ENCODE measurements at regions not wholly inside any gene's neighbourhood (a gene's known extent, or its start where the extent isn't known, plus 50 kb on each side); places are given as distances from the start of the nearest gene placed in this dataset.

- Mint-ChIP-seq H3K27ac (no peak overlapping the region), H3K4me3 (no peak overlapping the region), H3K4me1 (ENCODE audit: low read depth in 2 of 2) (no peaks in the 10 kb centered on the region), H3K27me3 (no peaks in the 10 kb centered on the region), H3K9me3 (no peaks in the 10 kb centered on the region), H3K36me3 (ENCODE audit: insufficient read depth) (no peaks in the 10 kb centered on the region)
- DNase-seq = no peak
- no peak for ATAC-seq (replicated peaks)
These were observed 347.5 kb downstream of the MYCN start for GRCh38 chr2:16287831-16288230.

- H3K4me3 Mint-ChIP-seq = no peak overlapping the region
- DNase-seq (no peak), ATAC-seq (replicated peaks) (no peak)
- H3K27me3 Mint-ChIP-seq = no peaks in the 10 kb centered on the region
- no peaks in the 10 kb centered on the region for H3K4me1 Mint-ChIP-seq (ENCODE audit: low read depth in 2 of 2)
- no peaks in the 10 kb centered on the region for H3K9me3 Mint-ChIP-seq
- H3K36me3 Mint-ChIP-seq (ENCODE audit: insufficient read depth) = no peaks in the 10 kb centered on the region
- H3K27ac Mint-ChIP-seq = no peak overlapping the region
These were observed 346.9 kb downstream of the MYCN start for GRCh38 chr2:16287281-16287680.

- ATAC-seq (replicated peaks) = no peak
- no peak overlapping the region for H3K27ac Mint-ChIP-seq
- no peaks in the 10 kb centered on the region for H3K27me3 Mint-ChIP-seq
- H3K9me3 Mint-ChIP-seq = no peaks in the 10 kb centered on the region
- DNase-seq = no peak
- no peaks in the 10 kb centered on the region for H3K36me3 Mint-ChIP-seq (ENCODE audit: insufficient read depth)
- no peaks in the 10 kb centered on the region for H3K4me1 Mint-ChIP-seq (ENCODE audit: low read depth in 2 of 2)
- H3K4me3 Mint-ChIP-seq = no peak overlapping the region
These were observed 345.6 kb downstream of the MYCN start for GRCh38 chr2:16285813-16286510.

- no peak for ATAC-seq (replicated peaks)
- Mint-ChIP-seq H3K4me3 (no peak overlapping the region), H3K36me3 (ENCODE audit: insufficient read depth) (no peaks in the 10 kb centered on the region), H3K27ac (no peak overlapping the region), H3K27me3 (no peaks in the 10 kb centered on the region), H3K4me1 (ENCODE audit: low read depth in 2 of 2) (no peaks in the 10 kb centered on the region), H3K9me3 (no peaks in the 10 kb centered on the region)
- no peak for DNase-seq
These were observed 344.7 kb downstream of the MYCN start for GRCh38 chr2:16284941-16285625.

- no peak overlapping the region for H3K27ac Mint-ChIP-seq
- DNase-seq = no peak
- no peak for ATAC-seq (replicated peaks)
- peaks cover 0 to 1% of the 10 kb centered on the region in 2 donors for H3K9me3 Mint-ChIP-seq
- H3K36me3 Mint-ChIP-seq (ENCODE audit: insufficient read depth) = no peaks in the 10 kb centered on the region
- no peaks in the 10 kb centered on the region for H3K4me1 Mint-ChIP-seq (ENCODE audit: low read depth in 2 of 2)
- H3K27me3 Mint-ChIP-seq = no peaks in the 10 kb centered on the region
- no peak overlapping the region for H3K4me3 Mint-ChIP-seq
These were observed 342.9 kb downstream of the MYCN start for GRCh38 chr2:16283071-16283850.

- H3K36me3 Mint-ChIP-seq (ENCODE audit: insufficient read depth) = no peaks in the 10 kb centered on the region
- no peak overlapping the region for H3K4me3 Mint-ChIP-seq
- ATAC-seq (replicated peaks) = no peak
- no peak for DNase-seq
- H3K27me3 Mint-ChIP-seq = no peaks in the 10 kb centered on the region
- no peaks in the 10 kb centered on the region for H3K4me1 Mint-ChIP-seq (ENCODE audit: low read depth in 2 of 2)
- no peak overlapping the region for H3K27ac Mint-ChIP-seq
- peaks cover 0 to 2% of the 10 kb centered on the region in 2 donors for H3K9me3 Mint-ChIP-seq
These were observed 342.2 kb downstream of the MYCN start for GRCh38 chr2:16282511-16282910.

GRCh38 chr2:16281451-16282335 is 341.3 kb downstream of the MYCN start:
- Mint-ChIP-seq H3K4me3 (no peak overlapping the region), H3K4me1 (ENCODE audit: low read depth in 2 of 2) (no peaks in the 10 kb centered on the region), H3K27me3 (no peaks in the 10 kb centered on the region), H3K36me3 (ENCODE audit: insufficient read depth) (no peaks in the 10 kb centered on the region), H3K9me3 (peaks cover 0 to 2% of the 10 kb centered on the region in 2 donors), H3K27ac (no peak overlapping the region)
- DNase-seq (no peak), ATAC-seq (replicated peaks) (no peak)

GRCh38 chr2:16280081-16280480 is 339.7 kb downstream of the MYCN start:
- H3K4me1 Mint-ChIP-seq (ENCODE audit: low read depth in 2 of 2) = no peaks in the 10 kb centered on the region
- peaks cover 0 to 2% of the 10 kb centered on the region in 2 donors for H3K9me3 Mint-ChIP-seq
- DNase-seq (no peak), ATAC-seq (replicated peaks) (no peak)
- no peak overlapping the region for H3K4me3 Mint-ChIP-seq
- no peaks in the 10 kb centered on the region for H3K27me3 Mint-ChIP-seq
- no peak overlapping the region for H3K27ac Mint-ChIP-seq
- H3K36me3 Mint-ChIP-seq (ENCODE audit: insufficient read depth) = no peaks in the 10 kb centered on the region

- Mint-ChIP-seq H3K9me3 (peaks cover 0 to 2% of the 10 kb centered on the region in 2 donors), H3K36me3 (ENCODE audit: insufficient read depth) (no peaks in the 10 kb centered on the region), H3K27ac (no peak overlapping the region), H3K27me3 (no peaks in the 10 kb centered on the region), H3K4me1 (ENCODE audit: low read depth in 2 of 2) (no peaks in the 10 kb centered on the region), H3K4me3 (no peak overlapping the region)
- ATAC-seq (replicated peaks) (no peak), DNase-seq (no peak)
These were observed 339.3 kb downstream of the MYCN start for GRCh38 chr2:16279641-16280040.

GRCh38 chr2:16279201-16279570 is 338.8 kb downstream of the MYCN start:
- no peaks in the 10 kb centered on the region for H3K4me1 Mint-ChIP-seq (ENCODE audit: low read depth in 2 of 2)
- H3K9me3 Mint-ChIP-seq = peaks cover 0 to 2% of the 10 kb centered on the region in 2 donors
- H3K27me3 Mint-ChIP-seq = no peaks in the 10 kb centered on the region
- H3K27ac Mint-ChIP-seq = no peak overlapping the region
- no peaks in the 10 kb centered on the region for H3K36me3 Mint-ChIP-seq (ENCODE audit: insufficient read depth)
- no peak for DNase-seq
- no peak overlapping the region for H3K4me3 Mint-ChIP-seq
- ATAC-seq (replicated peaks) = no peak

GRCh38 chr2:16278421-16279200 is 338.3 kb downstream of the MYCN start:
- H3K4me3 Mint-ChIP-seq = no peak overlapping the region
- H3K4me1 Mint-ChIP-seq (ENCODE audit: low read depth in 2 of 2) = no peaks in the 10 kb centered on the region
- no peaks in the 10 kb centered on the region for H3K27me3 Mint-ChIP-seq
- no peak overlapping the region for H3K27ac Mint-ChIP-seq
- H3K9me3 Mint-ChIP-seq = peaks cover 0 to 2% of the 10 kb centered on the region in 2 donors
- ATAC-seq (replicated peaks) = no peak
- DNase-seq = no peak
- no peaks in the 10 kb centered on the region for H3K36me3 Mint-ChIP-seq (ENCODE audit: insufficient read depth)

GRCh38 chr2:16277117-16277516 is 336.8 kb downstream of the MYCN start:
- Mint-ChIP-seq H3K4me1 (ENCODE audit: low read depth in 2 of 2) (no peaks in the 10 kb centered on the region), H3K36me3 (ENCODE audit: insufficient read depth) (no peaks in the 10 kb centered on the region), H3K4me3 (no peak overlapping the region), H3K27me3 (no peaks in the 10 kb centered on the region), H3K9me3 (peaks cover 0 to 6% of the 10 kb centered on the region in 2 donors), H3K27ac (no peak overlapping the region)
- no peak for ATAC-seq (replicated peaks)
- DNase-seq = no peak

Data from effector memory CD8-positive, alpha-beta T cell (primary cell).